Retinal pigment epithelial cell (primary cell): ENCODE measurements at regions not wholly inside any gene's neighbourhood (a gene's known extent, or its start where the extent isn't known, plus 50 kb on each side); places are given as distances from the start of the nearest gene placed in this dataset.
"Not testable (repeated sequence)": the region's sequence is repeated elsewhere in the genome, so short reads cannot be mapped to it uniquely, and the experiment has no call there.

Experiments
- DNase-seq: peaks from one replicate; pipeline ENCODE4 v3.0.0-alpha.2; 2010; ENCODE audit warnings: low read depth
- H3K4me3 ChIP-seq: 2 replicates; pipeline ENCODE4 v1.5.1; 2011; ENCODE audit warnings: mild to moderate bottlenecking, low read length, control low read depth, moderate library complexity
- CTCF ChIP-seq: conservative IDR thresholded peaks from 2 replicates; pipeline ENCODE4 v1.5.1; 2011; ENCODE audit warnings: low read depth, low read length, control low read depth, inconsistent platforms

- TF ChIP-seq CTCF = no peak
- H3K4me3 ChIP-seq = no peak overlapping the region
- no peak for DNase-seq
Observed at GRCh38 chr12:131192951-131193350, 239.2 kb downstream of the ADGRD1 start.

GRCh38 chr12:131194166-131194565 lies 240.5 kb downstream of the ADGRD1 start:
- DNase-seq = no peak
- H3K4me3 ChIP-seq = no peak overlapping the region
- TF ChIP-seq CTCF = no peak

GRCh38 chr12:131195796-131196195 lies 242.1 kb downstream of the ADGRD1 start:
- no peak for TF ChIP-seq CTCF
- H3K4me3 ChIP-seq = no peak overlapping the region
- DNase-seq = no peak

GRCh38 chr12:131196220-131196619 lies 242.5 kb downstream of the ADGRD1 start:
- DNase-seq = no peak
- TF ChIP-seq CTCF = no peak
- no peak overlapping the region for H3K4me3 ChIP-seq

- TF ChIP-seq CTCF = no peak
- no peak overlapping the region for H3K4me3 ChIP-seq
- DNase-seq = no peak
Observed at GRCh38 chr12:131197490-131197889, 243.8 kb downstream of the ADGRD1 start.

- H3K4me3 ChIP-seq = no peak overlapping the region
- DNase-seq = no peak
Observed at GRCh38 chr12:131199221-131199620, 245.5 kb downstream of the ADGRD1 start.

GRCh38 chr12:131201912-131202311 lies 248.2 kb downstream of the ADGRD1 start:
- DNase-seq, H3K4me3 ChIP-seq: not testable (repeated sequence)

More at GRCh38 chr12:131199221-131199620, 245.5 kb downstream of the ADGRD1 start:
- TF ChIP-seq CTCF = no peak

- no peak for TF ChIP-seq CTCF
- no peak overlapping the region for H3K4me3 ChIP-seq
- DNase-seq = no peak
Observed at GRCh38 chr12:131202592-131203378, 249.1 kb downstream of the ADGRD1 start.
